Body of pancreas (tissue), 4 donors: ENCODE measurements at regions not wholly inside any gene's neighbourhood (a gene's known extent, or its start where the extent isn't known, plus 50 kb on each side); places are given as distances from the start of the nearest gene placed in this dataset.

Experiments used
- ATAC-seq: fragments of 150-250 bp; one replicate; pipeline ENCODE4 v1.9.1; 2016
- DNase-seq, 4 donors: peaks; one replicate each; pipeline ENCODE4 v3.0.0-alpha.2; 2019
- H3K27ac ChIP-seq, 4 donors: fragments of 200-600 bp; sonication (generic); 1 replicate in 3 of 4; 2 replicates in 1 of 4; pipeline versions ENCODE4 v1.5.1 to v1.6.1; 2016 to 2019; ENCODE audit warnings: mild to moderate bottlenecking in 1 of 4, mixed read lengths in 1 of 4, moderate library complexity in 1 of 4
- H3K27me3 ChIP-seq, 2 donors: fragments of 200-600 bp; sonication (generic); one replicate each; pipeline ENCODE4 v1.6.0; 2016; ENCODE audit warnings: mild to moderate bottlenecking in 1 of 2
- H3K36me3 ChIP-seq, 2 donors: fragments of 200-600 bp; sonication (generic); replicated peaks in 1 of 2; 2 replicates each; pipeline ENCODE4 v1.5.1; 2016; ENCODE audit warnings: low read depth in 2 of 2; ENCODE audit not compliant: insufficient read depth in 1 of 2
- H3K4me1 ChIP-seq: fragments of 200-600 bp; sonication (generic); one replicate; pipeline ENCODE4 v1.6.0; 2016
- H3K4me3 ChIP-seq, 2 donors: fragments of 200-600 bp; sonication (generic); 1 replicate in 1 of 2; 2 replicates in 1 of 2; pipeline ENCODE4 v1.5.1; 2016 to 2019
- H3K9me3 ChIP-seq, 3 donors: fragments of 200-600 bp; sonication (generic); 1 replicate in 2 of 3; 2 replicates in 1 of 3; pipeline ENCODE4 v1.5.1; 2016
- CTCF ChIP-seq, 7 experiments: fragments of 450-650 bp in 4 of 7; fragments of 200-600 bp in 3 of 7; sonication (generic) in 3 of 7; IDR thresholded peaks; one replicate each; pipeline ENCODE4 v1.5.1; 2016 to 2019; ENCODE audit warnings: antibody characterized with exemption in 7 of 7
- POLR2A ChIP-seq, 3 donors: fragments of 450-650 bp; IDR thresholded peaks; one replicate each; pipeline ENCODE4 v1.6.1; 2016; ENCODE audit warnings: antibody characterized with exemption in 3 of 3, mild to moderate bottlenecking in 2 of 3
- WGBS, 2 donors: methylation state at CpG; one replicate each; pipeline ENCODE4 v1.1.5; 2017; 5-methylcytosine and 5-hydroxymethylcytosine counted together
- intact Hi-C: fragments of 100-400 bp; cut with DNase I; formaldehyde crosslinking; loops from one replicate; pipeline ENCODE4 v1.15.1; 2023

- DNase-seq (no peak), ATAC-seq (no peak)
- H3K27ac ChIP-seq = no peak overlapping the region
- WGBS, 2 donors = 34 to 46% methylated on average over 5 of the region's 5 CpGs
- no peaks in the 10 kb centered on the region for H3K4me1 ChIP-seq
- no peaks in the 10 kb centered on the region for H3K27me3 ChIP-seq
- TF ChIP-seq POLR2A (IDR thresholded peaks at IDR 0.05) = no peak
- TF ChIP-seq CTCF (IDR thresholded peaks at IDR 0.05) = no peak
- H3K4me3 ChIP-seq = no peak overlapping the region
- intact Hi-C loops = no loop called here
- H3K9me3 ChIP-seq = no peaks in the 10 kb centered on the region
- H3K36me3 ChIP-seq = no peaks in the 10 kb centered on the region
These were observed 149.0 kb downstream of the ADCYAP1 start for GRCh38 chr18:1053331-1054315.

- no peak for DNase-seq
- Histone ChIP-seq H3K36me3 (no peaks in the 10 kb centered on the region), H3K4me1 (no peaks in the 10 kb centered on the region), H3K4me3 (no peak overlapping the region), H3K27me3 (no peaks in the 10 kb centered on the region), H3K9me3 (no peaks in the 10 kb centered on the region), H3K27ac (no peak overlapping the region)
- no peak for ATAC-seq
- WGBS, 2 donors = 68 to 87% methylated on average over 2 of the region's 2 CpGs
- intact Hi-C loops = no loop called here
- TF ChIP-seq POLR2A (IDR thresholded peaks at IDR 0.05) = no peak
- no peak for TF ChIP-seq CTCF (IDR thresholded peaks at IDR 0.05)
These were observed 151.7 kb downstream of the ADCYAP1 start for GRCh38 chr18:1056404-1056803.

GRCh38 chr18:1057367-1057766, 152.7 kb downstream of the ADCYAP1 start:
- no peak overlapping the region for H3K27ac ChIP-seq
- 72 to 74% methylated on average over 3 of the region's 3 CpGs for WGBS, 2 donors
- TF ChIP-seq POLR2A (IDR thresholded peaks at IDR 0.05) (no peak), CTCF (IDR thresholded peaks at IDR 0.05) (no peak)
- no peak overlapping the region for H3K4me3 ChIP-seq
- no peak for DNase-seq
- intact Hi-C loops = no loop called here
- H3K9me3 ChIP-seq = no peaks in the 10 kb centered on the region
- no peaks in the 10 kb centered on the region for H3K36me3 ChIP-seq
- no peaks in the 10 kb centered on the region for H3K4me1 ChIP-seq
- no peaks in the 10 kb centered on the region for H3K27me3 ChIP-seq
- no peak for ATAC-seq

GRCh38 chr18:1062588-1062987, 157.9 kb downstream of the ADCYAP1 start:
- H3K4me3 ChIP-seq = no peak overlapping the region
- no peaks in the 10 kb centered on the region for H3K9me3 ChIP-seq
- ATAC-seq = no peak
- H3K4me1 ChIP-seq = no peaks in the 10 kb centered on the region
- no peaks in the 10 kb centered on the region for H3K36me3 ChIP-seq
- DNase-seq = no peak
- no peak overlapping the region for H3K27ac ChIP-seq
- TF ChIP-seq CTCF (IDR thresholded peaks at IDR 0.05) = no peak
- no peak for TF ChIP-seq POLR2A (IDR thresholded peaks at IDR 0.05)
- intact Hi-C loops = no loop called here
- WGBS, 2 donors = 78% methylated on average over 2 of the region's 2 CpGs; no CpG with 5 or more reads in 1 of the 2 donors
- no peaks in the 10 kb centered on the region for H3K27me3 ChIP-seq
